A549 (cell line): ENCODE measurements at regions not wholly inside any gene's neighbourhood (a gene's known extent, or its start where the extent isn't known, plus 50 kb on each side); places are given as distances from the start of the nearest gene placed in this dataset.
"Not testable (repeated sequence)": the region's sequence is repeated elsewhere in the genome, so short reads cannot be mapped to it uniquely, and the experiment has no call there.

ENCODE experiments used
- FOSL2 ChIP-seq, 2 experiments: fragments of 450-650 bp in 1 of 2; fragments of >200 bp in 1 of 2; sonication (Bioruptor Twin) in 1 of 2; formaldehyde crosslinking; IDR thresholded peaks; 2 replicates each; pipeline versions ENCODE4 v1.5.0 to v1.6.1; 2016 to 2020; ENCODE audit warnings: mild to moderate bottlenecking in 1 of 2, moderate library complexity in 1 of 2
- TF ChIP-seq, protein P1 (sequence below): fragments of >200 bp; sonication (Bioruptor Twin); formaldehyde crosslinking; IDR thresholded peaks from 3 replicates; pipeline ENCODE4 v1.5.1; 2016
- TF ChIP-seq, protein P2 (sequence below): fragments of 200-600 bp; sonication (generic); IDR thresholded peaks from 2 replicates; pipeline ENCODE4 v1.6.1; 2016; ENCODE audit warnings: antibody characterized with exemption, mild to moderate bottlenecking, moderate library complexity

DNA sequence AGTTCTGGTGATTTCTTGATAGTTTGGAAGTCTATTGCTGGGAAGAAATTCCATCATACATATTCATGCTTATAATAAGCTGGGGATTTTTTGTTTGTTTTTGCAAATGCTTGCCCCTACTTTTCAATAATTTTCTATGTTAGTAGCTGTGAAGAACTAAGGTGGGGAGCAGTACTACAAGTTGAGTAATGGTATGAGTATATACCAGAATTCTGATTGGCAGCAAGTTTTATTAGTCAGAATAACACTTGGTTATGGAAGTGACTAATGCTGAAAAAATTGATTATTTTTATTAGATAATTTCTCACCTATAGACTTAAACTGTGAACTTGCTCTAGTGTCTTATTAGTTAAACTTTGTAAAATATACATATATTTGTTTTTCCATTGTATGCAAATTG lies 462.8 kb upstream of the EPHA6 start:
- not testable (repeated sequence) for TF ChIP-seq FOSL2 (IDR thresholded peaks at IDR 0.05); FOSL2 (CRISPR knock-in tag; IDR thresholded peaks at IDR 0.05)
- TF ChIP-seq, protein P1, sequence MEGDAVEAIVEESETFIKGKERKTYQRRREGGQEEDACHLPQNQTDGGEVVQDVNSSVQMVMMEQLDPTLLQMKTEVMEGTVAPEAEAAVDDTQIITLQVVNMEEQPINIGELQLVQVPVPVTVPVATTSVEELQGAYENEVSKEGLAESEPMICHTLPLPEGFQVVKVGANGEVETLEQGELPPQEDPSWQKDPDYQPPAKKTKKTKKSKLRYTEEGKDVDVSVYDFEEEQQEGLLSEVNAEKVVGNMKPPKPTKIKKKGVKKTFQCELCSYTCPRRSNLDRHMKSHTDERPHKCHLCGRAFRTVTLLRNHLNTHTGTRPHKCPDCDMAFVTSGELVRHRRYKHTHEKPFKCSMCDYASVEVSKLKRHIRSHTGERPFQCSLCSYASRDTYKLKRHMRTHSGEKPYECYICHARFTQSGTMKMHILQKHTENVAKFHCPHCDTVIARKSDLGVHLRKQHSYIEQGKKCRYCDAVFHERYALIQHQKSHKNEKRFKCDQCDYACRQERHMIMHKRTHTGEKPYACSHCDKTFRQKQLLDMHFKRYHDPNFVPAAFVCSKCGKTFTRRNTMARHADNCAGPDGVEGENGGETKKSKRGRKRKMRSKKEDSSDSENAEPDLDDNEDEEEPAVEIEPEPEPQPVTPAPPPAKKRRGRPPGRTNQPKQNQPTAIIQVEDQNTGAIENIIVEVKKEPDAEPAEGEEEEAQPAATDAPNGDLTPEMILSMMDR: not testable (repeated sequence)
- TF ChIP-seq, protein P2, sequence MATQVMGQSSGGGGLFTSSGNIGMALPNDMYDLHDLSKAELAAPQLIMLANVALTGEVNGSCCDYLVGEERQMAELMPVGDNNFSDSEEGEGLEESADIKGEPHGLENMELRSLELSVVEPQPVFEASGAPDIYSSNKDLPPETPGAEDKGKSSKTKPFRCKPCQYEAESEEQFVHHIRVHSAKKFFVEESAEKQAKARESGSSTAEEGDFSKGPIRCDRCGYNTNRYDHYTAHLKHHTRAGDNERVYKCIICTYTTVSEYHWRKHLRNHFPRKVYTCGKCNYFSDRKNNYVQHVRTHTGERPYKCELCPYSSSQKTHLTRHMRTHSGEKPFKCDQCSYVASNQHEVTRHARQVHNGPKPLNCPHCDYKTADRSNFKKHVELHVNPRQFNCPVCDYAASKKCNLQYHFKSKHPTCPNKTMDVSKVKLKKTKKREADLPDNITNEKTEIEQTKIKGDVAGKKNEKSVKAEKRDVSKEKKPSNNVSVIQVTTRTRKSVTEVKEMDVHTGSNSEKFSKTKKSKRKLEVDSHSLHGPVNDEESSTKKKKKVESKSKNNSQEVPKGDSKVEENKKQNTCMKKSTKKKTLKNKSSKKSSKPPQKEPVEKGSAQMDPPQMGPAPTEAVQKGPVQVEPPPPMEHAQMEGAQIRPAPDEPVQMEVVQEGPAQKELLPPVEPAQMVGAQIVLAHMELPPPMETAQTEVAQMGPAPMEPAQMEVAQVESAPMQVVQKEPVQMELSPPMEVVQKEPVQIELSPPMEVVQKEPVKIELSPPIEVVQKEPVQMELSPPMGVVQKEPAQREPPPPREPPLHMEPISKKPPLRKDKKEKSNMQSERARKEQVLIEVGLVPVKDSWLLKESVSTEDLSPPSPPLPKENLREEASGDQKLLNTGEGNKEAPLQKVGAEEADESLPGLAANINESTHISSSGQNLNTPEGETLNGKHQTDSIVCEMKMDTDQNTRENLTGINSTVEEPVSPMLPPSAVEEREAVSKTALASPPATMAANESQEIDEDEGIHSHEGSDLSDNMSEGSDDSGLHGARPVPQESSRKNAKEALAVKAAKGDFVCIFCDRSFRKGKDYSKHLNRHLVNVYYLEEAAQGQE: not testable (repeated sequence)
